ENCODE measurements at regions not wholly inside any gene's neighbourhood (a gene's known extent, or its start where the extent isn't known, plus 50 kb on each side); places are given as distances from the start of the nearest gene placed in this dataset.

DNA sequence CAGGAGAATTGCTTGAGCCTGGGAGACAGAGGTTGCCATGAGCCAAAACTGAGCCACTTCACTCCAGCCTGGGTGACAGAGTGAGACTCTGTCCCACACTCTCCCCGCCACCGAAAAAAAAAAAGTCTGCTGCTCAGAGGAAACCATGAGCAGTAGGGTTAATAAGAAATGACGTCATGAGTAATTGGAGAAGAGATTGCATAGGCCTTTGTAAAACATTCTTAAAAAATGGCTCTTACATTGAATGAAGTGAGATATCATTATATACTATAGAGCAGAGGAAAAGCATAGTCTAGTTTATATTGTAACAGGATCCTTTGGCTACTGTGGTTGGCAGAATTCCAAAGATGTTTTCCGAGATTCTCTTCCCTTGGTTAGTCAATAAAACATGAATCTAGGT lies 228.2 kb downstream of the PCDH20 start:
- TF ChIP-seq, protein P1, sequence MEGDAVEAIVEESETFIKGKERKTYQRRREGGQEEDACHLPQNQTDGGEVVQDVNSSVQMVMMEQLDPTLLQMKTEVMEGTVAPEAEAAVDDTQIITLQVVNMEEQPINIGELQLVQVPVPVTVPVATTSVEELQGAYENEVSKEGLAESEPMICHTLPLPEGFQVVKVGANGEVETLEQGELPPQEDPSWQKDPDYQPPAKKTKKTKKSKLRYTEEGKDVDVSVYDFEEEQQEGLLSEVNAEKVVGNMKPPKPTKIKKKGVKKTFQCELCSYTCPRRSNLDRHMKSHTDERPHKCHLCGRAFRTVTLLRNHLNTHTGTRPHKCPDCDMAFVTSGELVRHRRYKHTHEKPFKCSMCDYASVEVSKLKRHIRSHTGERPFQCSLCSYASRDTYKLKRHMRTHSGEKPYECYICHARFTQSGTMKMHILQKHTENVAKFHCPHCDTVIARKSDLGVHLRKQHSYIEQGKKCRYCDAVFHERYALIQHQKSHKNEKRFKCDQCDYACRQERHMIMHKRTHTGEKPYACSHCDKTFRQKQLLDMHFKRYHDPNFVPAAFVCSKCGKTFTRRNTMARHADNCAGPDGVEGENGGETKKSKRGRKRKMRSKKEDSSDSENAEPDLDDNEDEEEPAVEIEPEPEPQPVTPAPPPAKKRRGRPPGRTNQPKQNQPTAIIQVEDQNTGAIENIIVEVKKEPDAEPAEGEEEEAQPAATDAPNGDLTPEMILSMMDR (IDR thresholded peaks at IDR 0.05) = no peak
- TF ChIP-seq POLR2A (IDR thresholded peaks at IDR 0.05) = no peak
- TF ChIP-seq POLR2AphosphoS5 (IDR thresholded peaks at IDR 0.05) = no peak

Measured in breast epithelium (tissue), 3 donors.